Smooth muscle cell (in vitro differentiated cells): ENCODE measurements at regions not wholly inside any gene's neighbourhood (a gene's known extent, or its start where the extent isn't known, plus 50 kb on each side); places are given as distances from the start of the nearest gene placed in this dataset.

Source experiments
- DNase-seq: peaks from one replicate; lab custom pipeline; 2025; ENCODE audit not compliant: unreplicated experiment; lab: John Stamatoyannopoulos, UW
- H2AFZ ChIP-seq: fragments of 200-600 bp; sonication (generic); 2 replicates; pipeline ENCODE4 v1.6.0; 2016; ENCODE audit warnings: antibody characterized with exemption, low read depth, mild to moderate bottlenecking
- H3F3A ChIP-seq: fragments of 200-600 bp; sonication (generic); 2 replicates; pipeline ENCODE4 v1.6.0; 2017; ENCODE audit warnings: antibody characterized with exemption, low read depth
- H3K27ac ChIP-seq: fragments of 200-600 bp; sonication (generic); 2 replicates; pipeline ENCODE4 v1.5.1; 2016; ENCODE audit warnings: low read depth, mild to moderate bottlenecking
- H3K27me3 ChIP-seq: fragments of 200-600 bp; sonication (generic); 2 replicates; pipeline ENCODE4 v1.6.1; 2016; ENCODE audit warnings: low read depth, mild to moderate bottlenecking
- H3K36me3 ChIP-seq: fragments of 200-600 bp; sonication (generic); 2 replicates; pipeline ENCODE4 v1.5.1; 2016; ENCODE audit warnings: low read depth
- H3K4me1 ChIP-seq: fragments of 200-600 bp; sonication (generic); 2 replicates; pipeline ENCODE4 v1.5.1; 2016; ENCODE audit warnings: low read depth
- H3K4me2 ChIP-seq: fragments of 200-600 bp; sonication (generic); 2 replicates; pipeline ENCODE4 v1.6.0; 2016; ENCODE audit warnings: mild to moderate bottlenecking
- H3K4me3 ChIP-seq: fragments of 200-600 bp; sonication (generic); 2 replicates; pipeline ENCODE4 v1.5.1; 2016; ENCODE audit warnings: mild to moderate bottlenecking
- H3K79me2 ChIP-seq: fragments of 200-600 bp; sonication (generic); 2 replicates; pipeline ENCODE4 v1.6.0; 2016; ENCODE audit warnings: low read depth, mild to moderate bottlenecking
- H3K9ac ChIP-seq: fragments of 200-600 bp; sonication (generic); 2 replicates; pipeline ENCODE4 v1.6.0; 2016; ENCODE audit warnings: low read depth
- H3K9me3 ChIP-seq: fragments of 200-600 bp; sonication (generic); replicated peaks from 2 replicates; pipeline ENCODE4 v1.5.1; 2016; ENCODE audit warnings: low read depth
- H4K20me1 ChIP-seq: fragments of 200-600 bp; sonication (generic); 2 replicates; pipeline ENCODE4 v1.6.0; 2016; ENCODE audit warnings: low read depth
- WGBS: methylation state at CpG from one replicate; pipeline ENCODE4 v1.1.7; 2016; ENCODE audit warnings: low lambda C conversion rate; 5-methylcytosine and 5-hydroxymethylcytosine counted together
- TF ChIP-seq, protein P1 (sequence below): fragments of 200-600 bp; sonication (generic); IDR thresholded peaks from 2 replicates; pipeline ENCODE4 v1.5.1; 2017; ENCODE audit warnings: borderline replicate concordance, mild to moderate bottlenecking, antibody characterized with exemption; ENCODE audit not compliant: insufficient read depth, poor library complexity, severe bottlenecking

DNA sequence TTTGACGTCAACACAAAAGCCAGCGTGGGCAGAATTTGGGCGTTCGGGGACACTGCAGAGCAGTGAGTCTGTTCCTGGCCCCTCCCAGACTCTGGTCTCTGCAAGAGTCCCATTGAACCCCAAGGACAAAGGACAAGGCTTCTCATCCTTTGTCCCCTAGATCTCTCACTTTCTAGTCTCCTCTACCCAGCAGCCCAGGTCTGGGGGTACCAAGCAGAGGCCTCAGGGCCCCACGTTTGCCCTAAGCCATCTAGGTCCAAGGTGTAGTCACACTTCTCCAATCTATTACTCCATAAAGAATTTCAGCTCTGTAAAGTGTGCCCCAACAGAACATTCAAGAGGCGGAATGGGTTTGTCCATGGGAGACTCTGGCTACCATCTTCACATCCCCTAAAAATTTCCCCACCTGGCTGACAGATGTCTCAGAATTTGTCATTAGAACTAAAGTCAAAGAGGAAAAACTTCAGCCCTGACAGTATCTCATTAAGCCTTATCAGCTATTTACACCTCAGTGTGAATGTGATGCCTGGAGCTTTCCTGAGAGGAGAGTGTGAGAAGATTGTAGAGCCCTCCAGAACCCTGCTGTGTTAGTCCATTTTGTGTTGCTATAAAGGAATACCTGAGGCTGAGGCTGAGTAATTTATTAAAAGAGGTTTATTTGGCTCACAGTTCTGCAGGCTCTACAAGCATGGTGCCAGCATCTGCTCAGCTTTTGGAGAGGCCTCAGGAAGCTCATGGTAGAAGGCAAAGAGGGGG lies 81.4 kb upstream of the HABP2 start:
- WGBS: 88% methylated on average over 6 of the region's 6 CpGs
- DNase-seq: no peak
- Histone ChIP-seq H3K9ac (no peak overlapping the region), H3K27ac (no peak overlapping the region), H3K4me1 (no peaks in the 10 kb centered on the region), H3K36me3 (no peaks in the 10 kb centered on the region), H3K27me3 (no peaks in the 10 kb centered on the region), H3F3A (no peaks in the 10 kb centered on the region), H3K4me2 (no peak overlapping the region), H3K9me3 (no peaks in the 10 kb centered on the region), H4K20me1 (no peaks in the 10 kb centered on the region), H2AFZ (no peak overlapping the region), H3K4me3 (no peak overlapping the region), H3K79me2 (no peaks in the 10 kb centered on the region)
- TF ChIP-seq, protein P1, sequence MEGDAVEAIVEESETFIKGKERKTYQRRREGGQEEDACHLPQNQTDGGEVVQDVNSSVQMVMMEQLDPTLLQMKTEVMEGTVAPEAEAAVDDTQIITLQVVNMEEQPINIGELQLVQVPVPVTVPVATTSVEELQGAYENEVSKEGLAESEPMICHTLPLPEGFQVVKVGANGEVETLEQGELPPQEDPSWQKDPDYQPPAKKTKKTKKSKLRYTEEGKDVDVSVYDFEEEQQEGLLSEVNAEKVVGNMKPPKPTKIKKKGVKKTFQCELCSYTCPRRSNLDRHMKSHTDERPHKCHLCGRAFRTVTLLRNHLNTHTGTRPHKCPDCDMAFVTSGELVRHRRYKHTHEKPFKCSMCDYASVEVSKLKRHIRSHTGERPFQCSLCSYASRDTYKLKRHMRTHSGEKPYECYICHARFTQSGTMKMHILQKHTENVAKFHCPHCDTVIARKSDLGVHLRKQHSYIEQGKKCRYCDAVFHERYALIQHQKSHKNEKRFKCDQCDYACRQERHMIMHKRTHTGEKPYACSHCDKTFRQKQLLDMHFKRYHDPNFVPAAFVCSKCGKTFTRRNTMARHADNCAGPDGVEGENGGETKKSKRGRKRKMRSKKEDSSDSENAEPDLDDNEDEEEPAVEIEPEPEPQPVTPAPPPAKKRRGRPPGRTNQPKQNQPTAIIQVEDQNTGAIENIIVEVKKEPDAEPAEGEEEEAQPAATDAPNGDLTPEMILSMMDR: no peak

DNA sequence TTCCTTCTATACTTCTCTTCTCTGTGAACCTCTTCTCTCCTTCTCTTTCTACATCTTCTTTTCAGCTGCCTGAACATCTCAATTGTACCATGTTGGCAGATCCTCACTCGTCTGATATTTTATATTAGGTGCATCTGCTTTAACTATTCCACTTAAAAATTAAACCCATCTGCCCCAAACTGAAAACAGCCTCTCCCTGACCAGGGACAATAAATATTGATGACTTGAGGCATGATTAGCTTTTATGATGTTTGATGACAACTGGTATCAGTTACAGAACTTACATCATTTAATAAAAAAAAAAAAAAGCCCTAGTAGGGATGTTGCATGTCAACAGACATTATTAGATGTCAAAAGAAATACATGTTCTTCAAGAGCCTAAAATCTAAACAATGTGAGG lies 79.8 kb upstream of the HABP2 start:
- H3K4me1 ChIP-seq: no peaks in the 10 kb centered on the region
- TF ChIP-seq, protein P1: no peak
- WGBS: 100% methylated on average over 1 of the region's 1 CpG
- no peaks in the 10 kb centered on the region for H3K36me3 ChIP-seq
- H3K9ac ChIP-seq: no peak overlapping the region
- H3F3A ChIP-seq: no peaks in the 10 kb centered on the region
- no peak overlapping the region for H3K27ac ChIP-seq
- no peak overlapping the region for H3K4me2 ChIP-seq
- no peaks in the 10 kb centered on the region for H3K9me3 ChIP-seq
- no peaks in the 10 kb centered on the region for H3K27me3 ChIP-seq
- H4K20me1 ChIP-seq: no peaks in the 10 kb centered on the region
- no peaks in the 10 kb centered on the region for H3K79me2 ChIP-seq
- no peak overlapping the region for H3K4me3 ChIP-seq
- H2AFZ ChIP-seq: no peak overlapping the region
- DNase-seq: no peak

DNA sequence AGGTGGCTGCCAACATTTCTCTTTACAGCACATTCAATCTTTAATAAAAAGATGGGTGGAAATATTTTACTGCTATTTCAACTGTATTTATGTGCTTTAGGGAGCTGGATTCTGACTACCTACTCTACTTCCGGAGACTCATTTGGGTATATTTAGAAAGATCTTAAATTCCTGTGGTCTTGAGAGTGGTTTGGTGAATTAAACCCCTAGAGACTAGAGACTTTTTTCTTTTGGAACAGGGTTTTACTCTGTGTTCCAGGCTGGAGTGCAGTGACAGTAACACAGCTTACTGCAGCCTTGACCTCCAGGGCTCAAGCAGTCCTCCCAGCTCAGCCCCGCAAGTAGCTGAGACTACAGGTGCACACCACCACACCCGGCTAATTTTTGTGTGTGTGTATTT lies 79.0 kb upstream of the HABP2 start:
- no peak for DNase-seq
- no peaks in the 10 kb centered on the region for H3K36me3 ChIP-seq
- 68% methylated on average over 3 of the region's 3 CpGs for WGBS
- H3K9me3 ChIP-seq: no peaks in the 10 kb centered on the region
- TF ChIP-seq, protein P1: no peak
- H2AFZ ChIP-seq: no peak overlapping the region
- no peaks in the 10 kb centered on the region for H3K79me2 ChIP-seq
- no peak overlapping the region for H3K9ac ChIP-seq
- no peak overlapping the region for H3K27ac ChIP-seq
- H3F3A ChIP-seq: no peaks in the 10 kb centered on the region
- no peaks in the 10 kb centered on the region for H3K27me3 ChIP-seq
- H3K4me1 ChIP-seq: no peaks in the 10 kb centered on the region
- no peaks in the 10 kb centered on the region for H4K20me1 ChIP-seq
- no peak overlapping the region for H3K4me3 ChIP-seq
- H3K4me2 ChIP-seq: peak overlapping the region; percentile 3

DNA sequence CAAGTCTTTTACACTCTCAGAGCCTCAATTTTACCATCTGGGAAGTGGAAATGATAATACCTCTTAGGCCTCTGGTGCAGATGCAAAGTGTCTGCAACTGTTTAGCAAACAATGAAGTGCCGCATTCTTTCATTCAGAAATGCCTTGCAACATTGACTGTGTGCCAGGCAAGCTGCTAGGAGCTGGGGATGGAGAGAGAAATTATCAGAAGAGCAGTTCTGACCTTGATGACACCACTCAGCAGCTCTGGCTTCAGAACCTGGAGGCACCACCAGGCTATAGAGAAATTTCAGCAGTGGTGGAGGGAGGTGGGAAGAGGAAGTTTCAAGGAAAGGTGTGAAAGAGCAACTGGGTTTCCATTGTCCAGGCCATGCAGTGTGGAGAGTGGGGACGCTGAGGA lies 78.1 kb upstream of the HABP2 start:
- H3K4me3 ChIP-seq: no peak overlapping the region
- no peaks in the 10 kb centered on the region for H4K20me1 ChIP-seq
- no peaks in the 10 kb centered on the region for H3K36me3 ChIP-seq
- no peaks in the 10 kb centered on the region for H3K27me3 ChIP-seq
- no peaks in the 10 kb centered on the region for H3K4me1 ChIP-seq
- no peak overlapping the region for H2AFZ ChIP-seq
- TF ChIP-seq, protein P1: no peak
- H3K79me2 ChIP-seq: no peaks in the 10 kb centered on the region
- H3K4me2 ChIP-seq: no peak overlapping the region
- no peak overlapping the region for H3K9ac ChIP-seq
- 82% methylated on average over 2 of the region's 2 CpGs for WGBS
- H3F3A ChIP-seq: no peaks in the 10 kb centered on the region
- H3K27ac ChIP-seq: no peak overlapping the region
- H3K9me3 ChIP-seq: no peaks in the 10 kb centered on the region
- DNase-seq: no peak
